Mesendoderm (in vitro differentiated cells): ENCODE measurements at regions not wholly inside any gene's neighbourhood (a gene's known extent, or its start where the extent isn't known, plus 50 kb on each side); places are given as distances from the start of the nearest gene placed in this dataset.
A peak's percentile ranks its signal among the peaks of the same experiment; 100 is the strongest.

ENCODE experiments used
- DNase-seq: peaks from one replicate; pipeline ENCODE4 v3.0.0; 2013
- H2AK5ac ChIP-seq: 2 replicates; pipeline ENCODE4 v1.6.1; 2013; ENCODE audit warnings: low read length, inconsistent platforms
- H2BK120ac ChIP-seq: 2 replicates; pipeline ENCODE4 v1.6.1; 2013; ENCODE audit warnings: low read depth, mild to moderate bottlenecking, low read length, moderate library complexity, mixed read lengths
- H2BK15ac ChIP-seq: replicated peaks from 2 replicates; pipeline ENCODE4 v1.6.1; 2013; ENCODE audit warnings: low read depth, mild to moderate bottlenecking, moderate library complexity
- H2BK5ac ChIP-seq: 2 replicates; pipeline ENCODE4 v1.6.1; 2013; ENCODE audit warnings: low read length, inconsistent platforms
- H3K18ac ChIP-seq: 2 replicates; pipeline ENCODE4 v1.6.1; 2013; ENCODE audit warnings: mild to moderate bottlenecking, low read length, mixed read lengths
- H3K23ac ChIP-seq: one replicate; pipeline ENCODE4 v1.6.1; 2013; ENCODE audit warnings: low read length
- H3K27ac ChIP-seq: 2 replicates; pipeline ENCODE4 v1.5.1; 2013; ENCODE audit warnings: low read depth, mild to moderate bottlenecking, inconsistent platforms, low read length, moderate library complexity
- H3K27me3 ChIP-seq: 2 replicates; pipeline ENCODE4 v1.6.1; 2013; ENCODE audit warnings: low read length, control low read depth, mild to moderate bottlenecking, inconsistent platforms; ENCODE audit not compliant: insufficient read depth, poor library complexity
- H3K36me3 ChIP-seq: 2 replicates; pipeline ENCODE4 v1.6.1; 2013; ENCODE audit warnings: low read length, inconsistent platforms; ENCODE audit not compliant: control insufficient read depth, insufficient read depth
- H3K4ac ChIP-seq: one replicate; pipeline ENCODE4 v1.6.1; 2013; ENCODE audit warnings: low read depth, mild to moderate bottlenecking, low read length, moderate library complexity
- H3K4me1 ChIP-seq: 2 replicates; pipeline ENCODE4 v1.6.1; 2013; ENCODE audit warnings: low read depth, low read length, inconsistent platforms; ENCODE audit not compliant: control insufficient read depth
- H3K4me2 ChIP-seq: 2 replicates; pipeline ENCODE4 v1.6.1; 2013; ENCODE audit warnings: low read length
- H3K4me3 ChIP-seq: 2 replicates; pipeline ENCODE4 v1.5.1; 2013; ENCODE audit warnings: mild to moderate bottlenecking, low read length
- H3K56ac ChIP-seq: one replicate; pipeline ENCODE4 v1.6.1; 2013; ENCODE audit warnings: low read length
- H3K79me1 ChIP-seq: 2 replicates; pipeline ENCODE4 v1.6.1; 2013; ENCODE audit warnings: low read length, inconsistent platforms
- H3K79me2 ChIP-seq: 2 replicates; pipeline ENCODE4 v1.6.1; 2013; ENCODE audit warnings: mild to moderate bottlenecking, low read length; ENCODE audit not compliant: control insufficient read depth, insufficient read depth
- H3K9ac ChIP-seq: 2 replicates; pipeline ENCODE4 v1.6.1; 2013; ENCODE audit warnings: low read length, inconsistent platforms
- H4K5ac ChIP-seq: one replicate; pipeline ENCODE4 v1.6.1; 2013; ENCODE audit warnings: low read length
- H4K8ac ChIP-seq: one replicate; pipeline ENCODE4 v1.6.1; 2013; ENCODE audit warnings: low read depth, mild to moderate bottlenecking, control low read depth, low read length, moderate library complexity
- WGBS: extraction: QIAGEN DNeasy Blood & Tissue Kit; methylation state at CpG from one replicate; pipeline ENCODE4 v1.1.7; 2013; ENCODE audit warnings: low lambda C conversion rate, missing lambda C conversion rate; ENCODE audit not compliant: insufficient coverage; ENCODE audit errors: extremely low coverage; 5-methylcytosine and 5-hydroxymethylcytosine counted together

DNA sequence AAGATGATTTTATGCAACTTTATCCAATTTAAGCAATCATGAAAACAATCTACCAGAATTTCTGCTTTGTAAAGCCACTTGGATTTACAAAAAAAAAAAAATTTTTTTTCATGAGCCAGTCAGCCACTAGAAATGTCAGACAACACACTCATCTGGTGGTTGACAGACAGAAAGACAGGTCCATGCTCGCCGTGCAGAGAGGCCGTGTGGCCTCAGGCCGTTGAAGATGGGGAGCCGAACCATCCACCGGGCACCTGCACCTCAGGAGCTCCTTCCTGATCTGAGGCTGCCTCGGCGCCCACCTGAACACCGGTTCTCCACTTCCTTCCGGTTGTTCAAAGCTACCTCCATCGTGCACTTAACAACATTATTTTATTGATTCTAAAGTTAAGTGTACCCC is 138.0 kb upstream of the IRX4 start:
- H3K18ac ChIP-seq: no peak overlapping the region
- H3K4me2 ChIP-seq: no peak overlapping the region
- no peak for DNase-seq
- no peak overlapping the region for H3K27ac ChIP-seq
- no peak overlapping the region for H3K23ac ChIP-seq
- no peak overlapping the region for H2BK5ac ChIP-seq
- no peak overlapping the region for H3K56ac ChIP-seq
- no peak overlapping the region for H3K4ac ChIP-seq
- no peaks in the 10 kb centered on the region for H3K79me2 ChIP-seq
- no peak overlapping the region for H4K8ac ChIP-seq
- no peak overlapping the region for H3K9ac ChIP-seq
- no CpG with 5 or more reads among the region's 11 CpGs for WGBS
- H4K5ac ChIP-seq: no peak overlapping the region
- H3K4me1 ChIP-seq: no peaks in the 10 kb centered on the region
- H2BK120ac ChIP-seq: no peak overlapping the region
- no peaks in the 10 kb centered on the region for H3K27me3 ChIP-seq
- H2BK15ac ChIP-seq: no peak overlapping the region
- H2AK5ac ChIP-seq: no peak overlapping the region
- H3K79me1 ChIP-seq: no peaks in the 10 kb centered on the region
- H3K4me3 ChIP-seq: no peak overlapping the region
- no peaks in the 10 kb centered on the region for H3K36me3 ChIP-seq

DNA sequence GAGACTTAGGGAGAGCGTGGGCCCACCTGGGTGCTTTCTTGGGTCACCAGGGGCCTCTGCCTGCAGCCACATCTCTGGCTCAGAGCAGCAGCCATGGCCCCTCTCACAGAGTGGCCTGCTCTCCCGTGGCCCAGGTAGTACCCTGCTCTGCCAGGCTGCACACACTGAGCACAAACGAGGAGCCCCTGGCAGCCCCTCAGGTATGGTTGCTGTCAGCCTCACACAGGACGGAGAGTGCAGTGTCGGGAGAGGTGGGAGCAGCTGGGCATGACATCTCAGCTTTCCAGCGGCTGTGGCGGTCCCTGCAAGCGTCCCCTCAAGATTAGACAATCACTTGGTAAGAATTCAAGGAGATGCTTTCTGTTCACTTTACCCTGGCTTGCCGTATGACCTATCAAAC is 137.0 kb upstream of the IRX4 start:
- no peak overlapping the region for H3K4me2 ChIP-seq
- H3K27ac ChIP-seq: no peak overlapping the region
- H3K27me3 ChIP-seq: no peaks in the 10 kb centered on the region
- no peaks in the 10 kb centered on the region for H3K4me1 ChIP-seq
- H4K5ac ChIP-seq: no peak overlapping the region
- no peak overlapping the region for H3K56ac ChIP-seq
- no peak overlapping the region for H2BK120ac ChIP-seq
- no peak overlapping the region for H2BK15ac ChIP-seq
- no peak for DNase-seq
- H3K79me2 ChIP-seq: no peaks in the 10 kb centered on the region
- H3K9ac ChIP-seq: no peak overlapping the region
- H3K36me3 ChIP-seq: no peaks in the 10 kb centered on the region
- H4K8ac ChIP-seq: no peak overlapping the region
- H3K18ac ChIP-seq: no peak overlapping the region
- no peak overlapping the region for H3K23ac ChIP-seq
- H3K4me3 ChIP-seq: no peak overlapping the region
- H2BK5ac ChIP-seq: no peak overlapping the region
- no peak overlapping the region for H2AK5ac ChIP-seq
- H3K4ac ChIP-seq: no peak overlapping the region
- H3K79me1 ChIP-seq: no peaks in the 10 kb centered on the region
- WGBS: no CpG with 5 or more reads among the region's 9 CpGs

DNA sequence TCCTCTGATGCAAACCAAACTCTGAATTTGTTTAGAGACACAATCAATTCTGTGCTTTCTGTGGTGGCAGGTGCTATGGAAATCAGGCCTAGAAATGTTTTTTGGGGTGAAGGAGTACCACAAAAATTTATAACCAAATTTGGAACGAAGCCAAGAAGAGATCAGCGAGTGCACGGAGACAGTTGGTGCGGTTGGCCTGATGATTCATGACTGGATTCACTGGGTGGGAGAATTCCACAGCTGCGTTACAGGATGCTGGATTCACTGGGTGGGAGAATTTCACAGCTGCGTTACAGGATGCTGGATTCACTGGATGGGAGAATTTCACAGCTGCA is 135.6 kb upstream of the IRX4 start:
- no peak overlapping the region for H3K27ac ChIP-seq
- no peaks in the 10 kb centered on the region for H3K79me2 ChIP-seq
- no peak overlapping the region for H2BK5ac ChIP-seq
- H3K4me1 ChIP-seq: no peaks in the 10 kb centered on the region
- no peak for DNase-seq
- H3K9ac ChIP-seq: no peak overlapping the region
- no peaks in the 10 kb centered on the region for H3K27me3 ChIP-seq
- no peak overlapping the region for H4K5ac ChIP-seq
- H3K36me3 ChIP-seq: no peaks in the 10 kb centered on the region
- no peaks in the 10 kb centered on the region for H3K79me1 ChIP-seq
- H3K4me2 ChIP-seq: no peak overlapping the region
- WGBS: no CpG with 5 or more reads among the region's 6 CpGs
- no peak overlapping the region for H3K23ac ChIP-seq
- H2AK5ac ChIP-seq: no peak overlapping the region
- H2BK15ac ChIP-seq: no peak overlapping the region
- H3K4ac ChIP-seq: no peak overlapping the region
- H4K8ac ChIP-seq: no peak overlapping the region
- H3K18ac ChIP-seq: no peak overlapping the region
- no peak overlapping the region for H3K56ac ChIP-seq
- H2BK120ac ChIP-seq: no peak overlapping the region
- no peak overlapping the region for H3K4me3 ChIP-seq

DNA sequence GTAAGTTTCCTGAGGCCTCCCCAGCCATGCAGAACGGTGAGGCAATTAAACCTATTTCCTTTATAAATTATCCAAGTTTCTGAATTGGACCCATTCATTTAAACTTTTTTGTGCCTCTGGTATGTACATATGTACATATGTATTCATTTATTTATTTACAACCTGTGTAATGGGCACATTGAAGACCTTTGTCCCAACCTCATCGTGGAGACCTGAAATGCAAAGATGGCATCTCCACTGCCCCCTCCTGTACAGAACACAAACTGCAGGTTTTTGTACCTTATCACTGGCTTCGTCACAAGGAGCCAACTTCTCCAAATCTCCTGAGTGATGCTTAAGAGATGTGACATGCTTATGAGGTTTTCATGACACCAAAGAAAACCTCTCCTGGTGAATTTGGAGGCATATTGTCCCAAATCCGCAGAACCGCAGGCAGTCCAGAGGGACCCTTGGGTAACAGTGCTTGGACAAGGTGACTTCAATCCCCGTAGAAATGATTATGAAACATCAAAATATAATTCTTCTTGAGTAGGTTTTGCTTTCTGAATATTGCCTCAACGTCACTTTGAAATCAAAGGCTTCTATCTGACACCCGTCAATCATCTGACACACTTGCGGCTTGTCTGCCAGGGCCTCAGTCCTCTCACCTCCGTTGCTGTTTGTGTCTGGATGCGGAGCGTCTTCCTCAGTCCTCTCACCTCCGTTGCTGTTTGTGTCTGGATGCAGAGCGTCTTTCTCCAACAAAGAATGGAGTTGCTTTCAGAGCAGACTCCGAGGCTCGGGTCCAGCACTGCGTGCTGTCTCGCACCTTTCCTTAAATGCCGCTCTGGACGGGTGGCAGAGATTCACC is 135.0 kb upstream of the IRX4 start:
- Histone ChIP-seq H4K5ac (no peak overlapping the region), H3K27me3 (no peaks in the 10 kb centered on the region), H3K4ac (no peak overlapping the region), H3K56ac (no peak overlapping the region), H3K27ac (no peak overlapping the region), H2AK5ac (no peak overlapping the region), H3K9ac (no peak overlapping the region), H3K4me3 (no peak overlapping the region), H3K79me1 (no peaks in the 10 kb centered on the region), H2BK5ac (no peak overlapping the region), H3K36me3 (no peaks in the 10 kb centered on the region), H3K4me1 (no peaks in the 10 kb centered on the region), H3K18ac (no peak overlapping the region), H3K23ac (no peak overlapping the region), H3K79me2 (no peaks in the 10 kb centered on the region), H3K4me2 (no peak overlapping the region), H4K8ac (no peak overlapping the region), H2BK120ac (no peak overlapping the region), H2BK15ac (no peak overlapping the region)
- DNase-seq: peak; percentile 58
- WGBS: no CpG with 5 or more reads among the region's 20 CpGs

DNA sequence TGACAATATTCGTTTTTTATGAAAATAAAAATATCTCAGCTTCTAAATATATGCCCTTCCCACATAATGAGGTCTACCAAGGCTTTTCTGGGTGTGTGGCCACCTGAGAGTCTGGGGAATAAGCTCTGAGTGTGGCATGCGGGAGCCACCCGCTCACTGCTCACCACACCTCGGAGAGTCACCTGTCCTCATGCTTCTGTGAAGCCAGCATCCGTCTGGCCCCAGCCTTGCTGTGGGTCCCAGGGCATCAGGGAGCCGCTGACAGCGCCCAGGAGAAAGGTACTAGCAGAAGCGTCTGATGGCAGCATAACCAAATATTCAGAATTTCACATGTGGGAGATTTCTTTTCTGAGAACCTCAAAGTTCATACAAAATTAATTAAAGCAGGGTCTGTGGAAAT is 133.2 kb upstream of the IRX4 start:
- H3K79me2 ChIP-seq: no peaks in the 10 kb centered on the region
- H4K5ac ChIP-seq: no peak overlapping the region
- no CpG with 5 or more reads among the region's 8 CpGs for WGBS
- no peaks in the 10 kb centered on the region for H3K79me1 ChIP-seq
- no peak overlapping the region for H3K23ac ChIP-seq
- DNase-seq: no peak
- H2BK5ac ChIP-seq: no peak overlapping the region
- no peak overlapping the region for H3K56ac ChIP-seq
- no peak overlapping the region for H2AK5ac ChIP-seq
- H3K27ac ChIP-seq: no peak overlapping the region
- H3K4me2 ChIP-seq: no peak overlapping the region
- H3K4ac ChIP-seq: no peak overlapping the region
- no peak overlapping the region for H3K18ac ChIP-seq
- H4K8ac ChIP-seq: no peak overlapping the region
- no peak overlapping the region for H3K9ac ChIP-seq
- H3K4me3 ChIP-seq: no peak overlapping the region
- H2BK15ac ChIP-seq: no peak overlapping the region
- no peaks in the 10 kb centered on the region for H3K27me3 ChIP-seq
- no peak overlapping the region for H2BK120ac ChIP-seq
- H3K4me1 ChIP-seq: no peaks in the 10 kb centered on the region
- no peaks in the 10 kb centered on the region for H3K36me3 ChIP-seq
